ENCODE measurements at regions not wholly inside any gene's neighbourhood (a gene's known extent, or its start where the extent isn't known, plus 50 kb on each side); places are given as distances from the start of the nearest gene placed in this dataset.
"Not testable (repeated sequence)": the region's sequence is repeated elsewhere in the genome, so short reads cannot be mapped to it uniquely, and the experiment has no call there.

DNA sequence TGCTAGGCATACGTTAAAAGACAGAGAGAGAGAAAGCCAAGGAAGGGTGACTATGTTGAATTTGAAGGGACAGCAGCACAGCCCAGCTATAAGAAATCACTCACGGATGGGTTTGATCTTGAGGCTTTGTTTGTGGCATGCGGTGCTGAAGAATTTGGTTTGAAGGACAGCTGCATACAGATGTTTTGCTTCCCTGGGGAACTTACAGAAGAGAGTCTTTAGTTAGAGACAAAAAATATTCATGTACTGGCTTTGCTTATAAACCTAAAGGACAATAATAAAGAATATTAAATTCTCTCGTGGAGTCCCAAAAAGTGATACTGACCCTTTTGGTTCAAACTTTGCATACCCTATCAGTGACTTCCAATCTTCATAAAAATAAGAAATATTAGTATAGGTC, 491.4 kb downstream of the NEBL start:
- Mint-ChIP-seq H3K27me3 (ENCODE audit: low read depth) (no peaks in the 10 kb centered on the region), H3K9me3 (ENCODE audit: insufficient read depth) (peaks cover under 1% of the 10 kb centered on the region), H3K36me3 (ENCODE audit: low read depth) (no peaks in the 10 kb centered on the region), H3K4me1 (ENCODE audit: low read depth) (no peaks in the 10 kb centered on the region), H3K4me3 (no peak overlapping the region), H3K27ac (no peak overlapping the region)
- CTCF ChIA-PET: no interaction called here
- ATAC-seq (no peak), DNase-seq (no peak)
- POLR2A ChIA-PET: no interaction called here

GRCh38 chr10:20405050-20405449, 492.1 kb downstream of the NEBL start:
- CTCF ChIA-PET: no interaction called here
- no peak for ATAC-seq

GRCh38 chr10:20399772-20400171, 497.3 kb downstream of the NEBL start:
- H3K4me1 Mint-ChIP-seq (ENCODE audit: low read depth): no peaks in the 10 kb centered on the region
- no peaks in the 10 kb centered on the region for H3K36me3 Mint-ChIP-seq (ENCODE audit: low read depth)
- ATAC-seq (no peak), DNase-seq (no peak)
- POLR2A ChIA-PET: no interaction called here
- H3K27me3 Mint-ChIP-seq (ENCODE audit: low read depth): no peaks in the 10 kb centered on the region
- peaks cover 9% of the 10 kb centered on the region for H3K9me3 Mint-ChIP-seq (ENCODE audit: insufficient read depth)
- H3K27ac Mint-ChIP-seq: no peak overlapping the region
- no peak overlapping the region for H3K4me3 Mint-ChIP-seq
- CTCF ChIA-PET: no interaction called here

More at GRCh38 chr10:20405050-20405449, 492.1 kb downstream of the NEBL start:
- H3K36me3 Mint-ChIP-seq (ENCODE audit: low read depth): no peaks in the 10 kb centered on the region
- H3K9me3 Mint-ChIP-seq (ENCODE audit: insufficient read depth): peaks cover 4% of the 10 kb centered on the region
- no peak overlapping the region for H3K27ac Mint-ChIP-seq
- DNase-seq: no peak
- H3K4me3 Mint-ChIP-seq: no peak overlapping the region
- H3K4me1 Mint-ChIP-seq (ENCODE audit: low read depth): no peaks in the 10 kb centered on the region
- no peaks in the 10 kb centered on the region for H3K27me3 Mint-ChIP-seq (ENCODE audit: low read depth)
- POLR2A ChIA-PET: no interaction called here

DNA sequence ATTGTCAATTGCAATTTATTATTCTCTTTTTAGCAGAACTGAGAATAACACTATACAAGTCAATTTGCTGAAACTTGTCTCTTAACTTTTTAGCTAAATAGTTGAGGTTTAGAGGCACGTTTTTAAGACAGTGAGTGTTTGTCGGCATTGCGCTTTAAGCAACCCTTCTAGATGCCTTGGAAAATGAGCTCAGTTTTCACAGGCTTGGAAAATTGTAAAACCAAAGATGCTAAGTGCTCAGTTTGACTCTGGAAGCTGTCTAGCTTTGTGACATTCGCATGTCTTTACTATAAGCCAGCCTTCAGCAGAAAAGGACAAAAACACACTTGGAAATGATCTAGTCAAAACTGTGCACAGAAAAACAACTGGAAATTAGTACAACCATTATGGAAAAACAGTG, 500.4 kb downstream of the NEBL start:
- no peaks in the 10 kb centered on the region for H3K27me3 Mint-ChIP-seq (ENCODE audit: low read depth)
- H3K4me1 Mint-ChIP-seq (ENCODE audit: low read depth): no peaks in the 10 kb centered on the region
- no peak overlapping the region for H3K4me3 Mint-ChIP-seq
- no peaks in the 10 kb centered on the region for H3K36me3 Mint-ChIP-seq (ENCODE audit: low read depth)
- POLR2A ChIA-PET: no interaction called here
- no peak for ATAC-seq
- peaks cover 9% of the 10 kb centered on the region for H3K9me3 Mint-ChIP-seq (ENCODE audit: insufficient read depth)
- DNase-seq: no peak
- H3K27ac Mint-ChIP-seq: no peak overlapping the region
- CTCF ChIA-PET: no interaction called here

DNA sequence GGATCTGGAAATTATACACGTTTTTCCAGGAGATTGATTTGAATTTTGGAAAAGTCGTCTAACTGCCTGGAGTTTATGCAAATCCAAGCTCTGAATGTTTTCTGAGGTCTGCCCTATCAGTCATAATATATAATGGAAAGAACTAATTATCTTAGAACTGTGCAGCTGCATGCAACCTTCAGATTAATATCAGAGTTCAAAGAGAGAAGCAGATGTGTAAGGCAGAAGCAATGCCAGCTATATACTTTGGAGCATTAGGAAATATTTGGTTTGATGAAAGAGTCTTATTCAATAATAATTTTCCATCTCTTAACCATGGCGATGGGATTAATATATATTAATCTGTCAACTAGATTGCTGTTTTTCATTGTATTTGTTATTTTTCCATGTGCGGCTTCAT, 500.9 kb downstream of the NEBL start:
- DNase-seq: no peak
- Mint-ChIP-seq H3K4me1 (ENCODE audit: low read depth) (no peaks in the 10 kb centered on the region), H3K36me3 (ENCODE audit: low read depth) (no peaks in the 10 kb centered on the region), H3K27ac (no peak overlapping the region), H3K27me3 (ENCODE audit: low read depth) (no peaks in the 10 kb centered on the region), H3K9me3 (ENCODE audit: insufficient read depth) (peaks cover 11% of the 10 kb centered on the region), H3K4me3 (no peak overlapping the region)
- CTCF ChIA-PET: no interaction called here
- POLR2A ChIA-PET: no interaction called here
- no peak for ATAC-seq

- POLR2A ChIA-PET: no interaction called here
- Mint-ChIP-seq H3K27me3 (ENCODE audit: low read depth) (no peaks in the 10 kb centered on the region), H3K4me3 (no peak overlapping the region), H3K4me1 (ENCODE audit: low read depth) (no peaks in the 10 kb centered on the region), H3K9me3 (ENCODE audit: insufficient read depth) (peaks cover 11% of the 10 kb centered on the region), H3K36me3 (ENCODE audit: low read depth) (no peaks in the 10 kb centered on the region), H3K27ac (no peak overlapping the region)
- ATAC-seq: no peak
- no peak for DNase-seq
- CTCF ChIA-PET: no interaction called here
These were observed 505.5 kb downstream of the NEBL start for GRCh38 chr10:20391629-20392028.

GRCh38 chr10:20381761-20382160, 515.4 kb downstream of the NEBL start:
- Mint-ChIP-seq H3K27me3 (ENCODE audit: low read depth) (no peaks in the 10 kb centered on the region), H3K4me1 (ENCODE audit: low read depth) (no peaks in the 10 kb centered on the region), H3K4me3 (no peak overlapping the region), H3K27ac (no peak overlapping the region), H3K36me3 (ENCODE audit: low read depth) (no peaks in the 10 kb centered on the region), H3K9me3 (ENCODE audit: insufficient read depth) (peaks cover 14% of the 10 kb centered on the region)
- CTCF ChIA-PET: no interaction called here
- POLR2A ChIA-PET: no interaction called here
- no peak for ATAC-seq
- no peak for DNase-seq

- POLR2A ChIA-PET: no interaction called here
- DNase-seq: no peak
- peaks cover 14% of the 10 kb centered on the region for H3K9me3 Mint-ChIP-seq (ENCODE audit: insufficient read depth)
- no peaks in the 10 kb centered on the region for H3K36me3 Mint-ChIP-seq (ENCODE audit: low read depth)
- H3K27me3 Mint-ChIP-seq (ENCODE audit: low read depth): no peaks in the 10 kb centered on the region
- CTCF ChIA-PET: no interaction called here
- no peak for ATAC-seq
- no peaks in the 10 kb centered on the region for H3K4me1 Mint-ChIP-seq (ENCODE audit: low read depth)
- H3K4me3 Mint-ChIP-seq: no peak overlapping the region
- H3K27ac Mint-ChIP-seq: no peak overlapping the region
These were observed 516.7 kb downstream of the NEBL start for GRCh38 chr10:20380401-20380800.

DNA sequence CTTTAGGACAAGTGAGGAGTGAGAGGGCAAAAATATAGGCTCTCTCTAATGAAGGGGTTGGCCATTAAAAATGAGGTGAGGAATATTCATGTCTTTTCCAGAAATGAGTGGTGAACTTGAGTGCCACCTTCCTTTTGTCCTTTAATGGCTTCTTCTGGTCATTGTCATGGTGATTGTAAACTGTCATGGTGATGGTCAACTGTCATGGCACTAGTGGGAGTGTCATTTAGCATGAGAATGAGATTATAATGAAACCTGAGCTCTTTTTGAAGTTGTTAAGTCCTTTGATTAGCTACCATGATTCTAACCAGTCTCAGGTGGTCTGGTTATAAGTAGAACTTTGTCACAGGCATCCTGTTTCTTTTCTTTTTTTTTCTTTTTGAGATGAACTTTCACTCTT, 524.4 kb downstream of the NEBL start:
- Mint-ChIP-seq H3K27ac (no peak overlapping the region), H3K4me1 (ENCODE audit: low read depth) (no peaks in the 10 kb centered on the region), H3K36me3 (ENCODE audit: low read depth) (no peaks in the 10 kb centered on the region), H3K4me3 (no peak overlapping the region), H3K27me3 (ENCODE audit: low read depth) (no peaks in the 10 kb centered on the region), H3K9me3 (ENCODE audit: insufficient read depth) (peaks cover 16% of the 10 kb centered on the region)
- CTCF ChIA-PET: no interaction called here
- no peak for DNase-seq
- POLR2A ChIA-PET: no interaction called here
- no peak for ATAC-seq

- POLR2A ChIA-PET; H3K27me3 Mint-ChIP-seq (ENCODE audit: low read depth); H3K4me3 Mint-ChIP-seq; CTCF ChIA-PET; H3K4me1 Mint-ChIP-seq (ENCODE audit: low read depth); ATAC-seq; H3K27ac Mint-ChIP-seq; DNase-seq; H3K36me3 Mint-ChIP-seq (ENCODE audit: low read depth): not testable (repeated sequence)
- peaks cover 16% of the 10 kb centered on the region for H3K9me3 Mint-ChIP-seq (ENCODE audit: insufficient read depth)
These were observed 526.1 kb downstream of the NEBL start for GRCh38 chr10:20370977-20371533.

DNA sequence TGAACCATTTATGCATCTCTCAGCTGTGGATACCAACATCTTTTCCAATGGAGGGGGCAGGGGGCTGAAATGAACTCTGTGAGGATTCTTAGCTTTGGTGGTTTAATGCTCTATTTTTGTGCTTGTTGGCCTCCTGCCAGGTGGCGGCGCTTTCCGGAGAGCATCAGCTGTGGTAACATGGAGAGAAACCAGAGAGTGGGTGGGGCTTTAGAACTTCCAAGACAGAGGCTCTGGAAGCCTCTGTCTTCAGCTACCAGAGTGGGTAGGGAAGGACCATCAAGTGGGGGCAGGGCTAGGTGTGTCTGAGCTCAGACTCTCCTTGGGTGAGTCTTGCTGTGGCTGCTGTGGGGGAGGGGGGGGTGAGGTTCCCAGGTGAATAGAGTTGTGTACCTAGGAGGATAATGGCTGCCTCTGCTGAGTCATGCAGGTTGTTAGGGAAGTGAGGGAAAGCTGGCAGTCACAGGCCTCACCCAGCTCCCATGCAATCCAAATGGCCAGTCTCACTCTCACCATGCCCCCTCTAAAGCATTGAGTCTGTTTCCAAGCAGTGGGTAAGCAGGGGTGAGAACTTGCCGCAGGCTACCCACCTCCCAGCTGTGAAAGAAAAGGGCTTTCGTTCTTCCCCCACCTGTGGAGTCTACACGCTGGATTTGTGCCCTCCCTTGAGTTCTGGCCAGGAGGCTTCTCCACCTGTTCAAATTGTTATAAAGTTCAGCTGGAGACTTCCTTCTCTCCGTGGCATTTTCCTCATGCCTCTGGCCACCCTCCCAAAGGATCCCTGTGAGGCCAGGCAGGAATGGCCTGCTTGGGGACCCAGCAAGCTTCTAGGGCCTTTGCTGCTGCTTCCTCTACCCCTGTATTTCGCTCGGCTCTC, 527.0 kb downstream of the NEBL start:
- ATAC-seq (no peak), DNase-seq (no peak)
- no peaks in the 10 kb centered on the region for H3K4me1 Mint-ChIP-seq (ENCODE audit: low read depth)
- H3K27me3 Mint-ChIP-seq (ENCODE audit: low read depth): no peaks in the 10 kb centered on the region
- no peaks in the 10 kb centered on the region for H3K36me3 Mint-ChIP-seq (ENCODE audit: low read depth)
- no peak overlapping the region for H3K27ac Mint-ChIP-seq
- ChIA-PET POLR2A (no interaction called here), CTCF (no interaction called here)
- peaks cover 16% of the 10 kb centered on the region for H3K9me3 Mint-ChIP-seq (ENCODE audit: insufficient read depth)
- H3K4me3 Mint-ChIP-seq: no peak overlapping the region

DNA sequence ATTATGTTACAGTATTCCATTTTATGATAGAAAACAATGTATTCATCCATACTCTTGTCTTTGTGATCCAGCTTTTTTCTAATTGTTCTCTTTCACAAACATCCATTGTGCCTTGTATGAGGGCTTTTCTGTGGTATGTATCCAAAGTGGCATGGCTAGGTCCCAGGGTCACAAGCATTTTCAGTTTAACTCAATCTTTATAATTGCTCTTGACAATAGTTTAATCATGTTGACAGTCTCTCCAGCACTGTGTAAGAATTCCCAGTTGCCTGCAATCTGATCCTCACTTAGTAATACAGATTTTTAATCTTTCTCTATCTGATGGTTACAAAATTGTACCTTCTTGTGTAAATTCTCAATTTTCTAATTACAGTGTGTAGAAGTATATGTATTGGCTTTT, 533.4 kb downstream of the NEBL start:
- ChIA-PET CTCF (no interaction called here), POLR2A (no interaction called here)
- peaks cover 7% of the 10 kb centered on the region for H3K9me3 Mint-ChIP-seq (ENCODE audit: insufficient read depth)
- no peak for ATAC-seq
- H3K27ac Mint-ChIP-seq: no peak overlapping the region
- no peak overlapping the region for H3K4me3 Mint-ChIP-seq
- H3K36me3 Mint-ChIP-seq (ENCODE audit: low read depth): no peaks in the 10 kb centered on the region
- no peaks in the 10 kb centered on the region for H3K4me1 Mint-ChIP-seq (ENCODE audit: low read depth)
- no peaks in the 10 kb centered on the region for H3K27me3 Mint-ChIP-seq (ENCODE audit: low read depth)
- no peak for DNase-seq

GRCh38 chr10:20355915-20356314, 539.7 kb downstream of the PLXDC2 start:
- POLR2A ChIA-PET: no interaction called here
- no peaks in the 10 kb centered on the region for H3K4me1 Mint-ChIP-seq (ENCODE audit: low read depth)
- no peaks in the 10 kb centered on the region for H3K27me3 Mint-ChIP-seq (ENCODE audit: low read depth)
- no peak overlapping the region for H3K4me3 Mint-ChIP-seq
- peaks cover 12% of the 10 kb centered on the region for H3K9me3 Mint-ChIP-seq (ENCODE audit: insufficient read depth)
- no peak overlapping the region for H3K27ac Mint-ChIP-seq
- CTCF ChIA-PET: no interaction called here
- DNase-seq: no peak
- ATAC-seq: no peak
- H3K36me3 Mint-ChIP-seq (ENCODE audit: low read depth): no peaks in the 10 kb centered on the region

Data from activated CD8-positive, alpha-beta T cell treated with anti-CD3 and anti-CD28 coated beads, Interleukin-2, amount 10 ng/mL, durations not matched to agents 7 days and 5 days (primary cell).